ENCODE measurements at regions not wholly inside any gene's neighbourhood (a gene's known extent, or its start where the extent isn't known, plus 50 kb on each side); places are given as distances from the start of the nearest gene placed in this dataset.

DNA sequence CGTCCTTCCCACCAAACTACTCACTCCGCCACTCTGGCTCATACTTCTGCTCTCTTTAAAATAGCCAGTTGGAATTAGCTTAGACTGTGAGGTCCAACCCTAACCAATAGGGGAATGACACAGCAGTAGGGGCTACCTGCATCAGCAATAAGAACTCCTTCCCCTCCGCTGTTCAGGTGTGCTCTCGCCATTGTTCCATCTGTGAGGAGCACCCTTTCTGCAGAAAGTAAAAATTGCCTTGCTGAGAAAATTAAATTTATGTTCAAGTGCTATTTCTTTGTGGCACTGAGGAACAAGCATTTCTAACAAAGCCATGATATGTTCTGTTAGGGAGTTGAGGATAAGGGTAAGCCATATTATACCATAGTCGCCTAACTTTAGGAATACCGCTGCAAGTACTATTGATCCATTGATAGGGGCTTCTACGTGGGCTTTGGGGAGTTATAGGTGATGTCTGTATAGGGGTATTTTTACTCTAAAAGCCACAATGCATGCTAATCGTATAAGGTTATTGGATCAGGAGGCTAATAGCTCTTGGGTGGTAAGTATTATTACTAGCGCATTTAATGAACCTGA, 1269.5 kb downstream of the TYW1 start:
- TF ChIP-seq, protein P1, sequence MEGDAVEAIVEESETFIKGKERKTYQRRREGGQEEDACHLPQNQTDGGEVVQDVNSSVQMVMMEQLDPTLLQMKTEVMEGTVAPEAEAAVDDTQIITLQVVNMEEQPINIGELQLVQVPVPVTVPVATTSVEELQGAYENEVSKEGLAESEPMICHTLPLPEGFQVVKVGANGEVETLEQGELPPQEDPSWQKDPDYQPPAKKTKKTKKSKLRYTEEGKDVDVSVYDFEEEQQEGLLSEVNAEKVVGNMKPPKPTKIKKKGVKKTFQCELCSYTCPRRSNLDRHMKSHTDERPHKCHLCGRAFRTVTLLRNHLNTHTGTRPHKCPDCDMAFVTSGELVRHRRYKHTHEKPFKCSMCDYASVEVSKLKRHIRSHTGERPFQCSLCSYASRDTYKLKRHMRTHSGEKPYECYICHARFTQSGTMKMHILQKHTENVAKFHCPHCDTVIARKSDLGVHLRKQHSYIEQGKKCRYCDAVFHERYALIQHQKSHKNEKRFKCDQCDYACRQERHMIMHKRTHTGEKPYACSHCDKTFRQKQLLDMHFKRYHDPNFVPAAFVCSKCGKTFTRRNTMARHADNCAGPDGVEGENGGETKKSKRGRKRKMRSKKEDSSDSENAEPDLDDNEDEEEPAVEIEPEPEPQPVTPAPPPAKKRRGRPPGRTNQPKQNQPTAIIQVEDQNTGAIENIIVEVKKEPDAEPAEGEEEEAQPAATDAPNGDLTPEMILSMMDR (conservative IDR thresholded peaks at IDR 0.05; ENCODE audit: low read depth, low read length) = no peak
- no peak for TF ChIP-seq EZH2 (IDR thresholded peaks at IDR 0.05; ENCODE audit: borderline replicate concordance, low read depth, low read length, poor library complexity, severe bottlenecking)

Data from A673 (cell line).